Psoas muscle (tissue), 7 donors: ENCODE measurements at regions not wholly inside any gene's neighbourhood (a gene's known extent, or its start where the extent isn't known, plus 50 kb on each side); places are given as distances from the start of the nearest gene placed in this dataset.

Experiments
- ATAC-seq, 4 donors: fragments of 200-7000 bp; cut with Tn5 transposase; one replicate each; pipeline ENCODE4 v1.9.1; 2020; ENCODE audit warnings: moderate library complexity in 3 of 4, mild to moderate bottlenecking in 2 of 4
- DNase-seq, 2 donors: peaks; one replicate each; pipeline ENCODE4 v3.0.0-alpha.2; 2020
- H3K27ac ChIP-seq: fragments of 200-600 bp; one replicate; pipeline ENCODE4 v1.8.0; 2022
- H3K27me3 ChIP-seq, 3 donors: fragments of 200-600 bp in 1 of 3; one replicate each; pipeline versions ENCODE4 v1.6.1 to v1.8.0; 2013 to 2022; ENCODE audit warnings: low read length in 2 of 3, mild to moderate bottlenecking in 2 of 3, moderate library complexity in 1 of 3; ENCODE audit not compliant: insufficient read depth in 3 of 3
- H3K36me3 ChIP-seq, 2 donors: fragments of 200-600 bp in 1 of 2; one replicate each; pipeline versions ENCODE4 v1.6.1 to v1.8.0; 2013 to 2022; ENCODE audit warnings: low read depth in 1 of 2, mild to moderate bottlenecking in 1 of 2, moderate library complexity in 1 of 2; ENCODE audit not compliant: insufficient read depth in 1 of 2
- H3K4me1 ChIP-seq: fragments of 200-600 bp; one replicate; pipeline ENCODE4 v1.8.0; 2022
- H3K4me3 ChIP-seq: fragments of 200-600 bp; one replicate; pipeline ENCODE4 v1.8.0; 2022; ENCODE audit warnings: mild to moderate bottlenecking
- H3K9me3 ChIP-seq: fragments of 200-600 bp; one replicate; pipeline ENCODE4 v1.8.0; 2022
- CTCF ChIP-seq: fragments of 200-600 bp; IDR thresholded peaks from one replicate; pipeline ENCODE4 v1.8.0; 2022; ENCODE audit warnings: antibody characterized with exemption
- WGBS, 3 donors: extraction: QIAGEN DNeasy Blood & Tissue Kit; methylation state at CpG; one replicate each; pipeline versions ENCODE4 v1.1.6 to v1.1.7; 2013; 5-methylcytosine and 5-hydroxymethylcytosine counted together
- intact Hi-C, 2 donors: fragments of 100-400 bp; cut with DNase I; formaldehyde crosslinking; loops; one replicate each; pipeline versions ENCODE4 v1.11.0 to v1.14.2; 2022
- donor health status: healthy with polysubstance abuse.
- donor health status: DM: no; HTN: no; CAD: no; lungs with moderate emphysema.
- donor health status: Bipolar disorder and iron deficiency.
- donor health status: healthy.
- donor health status: DM: yes; HTN: yes; CAD: no.
- donor health status: DM: no; HTN: no; CAD: no.
- donor health status: DM: yes; HTN: yes; CAD: no.

GRCh38 chr5:8013948-8014710 lies 145.2 kb downstream of the MTRR start:
- ATAC-seq (no peak), DNase-seq (no peak)
- intact Hi-C loops, result no loop called here
- Histone ChIP-seq H3K27ac (no peak overlapping the region), H3K4me1 (no peaks in the 10 kb centered on the region), H3K27me3 (no peaks in the 10 kb centered on the region), H3K36me3 (no peaks in the 10 kb centered on the region), H3K9me3 (no peaks in the 10 kb centered on the region), H3K4me3 (no peak overlapping the region)
- WGBS, 3 donors, result 31 to 39% (median 38%) methylated on average over 7 of the region's 7 CpGs
- TF ChIP-seq CTCF, result no peak

GRCh38 chr5:8019719-8020218 lies 150.8 kb downstream of the MTRR start:
- H3K36me3 ChIP-seq, result no peaks in the 10 kb centered on the region
- no peaks in the 10 kb centered on the region for H3K9me3 ChIP-seq
- ATAC-seq, result no peak
- no peak for TF ChIP-seq CTCF
- no peaks in the 10 kb centered on the region for H3K4me1 ChIP-seq
- H3K27ac ChIP-seq, result no peak overlapping the region
- H3K27me3 ChIP-seq, result no peaks in the 10 kb centered on the region
- intact Hi-C loops, result no loop called here
- no peak for DNase-seq
- WGBS, 3 donors, result 50 to 65% (median 56%) methylated on average over 5 of the region's 5 CpGs
- no peak overlapping the region for H3K4me3 ChIP-seq

GRCh38 chr5:8020861-8021514 lies 152.0 kb downstream of the MTRR start:
- Histone ChIP-seq H3K27me3 (no peaks in the 10 kb centered on the region), H3K27ac (no peak overlapping the region), H3K4me1 (no peaks in the 10 kb centered on the region), H3K4me3 (no peak overlapping the region), H3K36me3 (no peaks in the 10 kb centered on the region), H3K9me3 (no peaks in the 10 kb centered on the region)
- TF ChIP-seq CTCF, result no peak
- DNase-seq (no peak), ATAC-seq (no peak)
- intact Hi-C loops, result no loop called here
- 39 to 59% (median 50%) methylated on average over 5 of the region's 5 CpGs for WGBS, 3 donors

- H3K36me3 ChIP-seq, result no peaks in the 10 kb centered on the region
- DNase-seq (no peak), ATAC-seq (no peak)
- no peaks in the 10 kb centered on the region for H3K4me1 ChIP-seq
- no peak overlapping the region for H3K27ac ChIP-seq
- H3K9me3 ChIP-seq, result no peaks in the 10 kb centered on the region
- no peak overlapping the region for H3K4me3 ChIP-seq
- no peaks in the 10 kb centered on the region for H3K27me3 ChIP-seq
- 43 to 63% (median 59%) methylated on average over 2 of the region's 2 CpGs for WGBS, 3 donors
- intact Hi-C loops, result no loop called here
- no peak for TF ChIP-seq CTCF
Measured at GRCh38 chr5:8028243-8028642, 159.3 kb downstream of the MTRR start.
